NT2/D1 (cell line): ENCODE measurements at regions not wholly inside any gene's neighbourhood (a gene's known extent, or its start where the extent isn't known, plus 50 kb on each side); places are given as distances from the start of the nearest gene placed in this dataset.

ENCODE experiments used
- SUZ12 ChIP-seq: IDR thresholded peaks from 2 replicates; pipeline ENCODE4 v1.6.1; 2011; ENCODE audit not compliant: insufficient read length, insufficient read depth; ENCODE audit errors: extremely low read depth
- ZNF274 ChIP-seq: IDR thresholded peaks from 2 replicates; pipeline ENCODE4 v1.6.1; 2011; ENCODE audit warnings: mild to moderate bottlenecking, low read depth, low read length

DNA sequence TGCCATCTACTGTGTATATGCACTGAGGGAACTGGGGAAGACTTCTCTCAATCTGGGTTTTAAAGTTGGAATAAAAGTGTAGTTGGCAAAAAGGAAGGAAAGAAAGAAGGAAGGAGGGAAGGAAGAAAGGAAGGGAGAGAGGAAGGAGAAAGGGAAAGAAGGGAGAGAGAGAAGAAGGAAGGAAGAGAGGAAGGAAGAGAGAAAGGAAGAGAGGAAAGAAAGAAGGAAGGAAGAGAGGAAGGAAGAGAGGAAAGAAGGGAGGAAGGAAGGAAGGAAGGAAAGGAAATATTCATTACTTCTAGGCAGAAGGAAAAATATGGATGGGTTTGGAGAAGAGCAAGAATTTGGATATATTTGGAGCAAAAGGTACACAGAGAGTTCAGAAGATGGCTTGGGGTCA, 343.6 kb upstream of the AUTS2 start:
- no peak for TF ChIP-seq ZNF274
- no peak for TF ChIP-seq SUZ12
